GM10248 (cell line): ENCODE measurements at regions not wholly inside any gene's neighbourhood (a gene's known extent, or its start where the extent isn't known, plus 50 kb on each side); places are given as distances from the start of the nearest gene placed in this dataset.

Source experiments
- CTCF ChIA-PET: fragments of 300-600 bp; sonication (Branson Sonifier 250); formaldehyde crosslinking; extraction: SDS; loops from one replicate; lab custom pipeline; 2021; ENCODE audit warnings: antibody characterized with exemption; lab: Yijun Ruan, JAX
- POLR2A ChIA-PET: fragments of 350-650 bp; sonication (Branson Sonifier 250); formaldehyde crosslinking; extraction: SDS; loops from one replicate; lab custom pipeline; 2020; ENCODE audit warnings: antibody characterized with exemption; lab: Yijun Ruan, JAX
- DNase-seq: peaks from one replicate; pipeline ENCODE4 v3.0.0; 2012; ENCODE audit errors: extremely low spot score
- CTCF ChIP-seq: IDR thresholded peaks from 2 replicates; pipeline ENCODE4 v1.5.1; 2012; ENCODE audit warnings: mild to moderate bottlenecking, low read depth; ENCODE audit errors: extremely low read depth, missing control alignments, control extremely low read depth

- CTCF ChIA-PET = no interaction called here
- no peak for DNase-seq
Measured at GRCh38 chr3:76699846-76700245, 340.1 kb upstream of the ROBO2 start.

GRCh38 chr3:76700323-76700722 is 339.6 kb upstream of the ROBO2 start:
- ChIA-PET POLR2A (no interaction called here), CTCF (no interaction called here)
- no peak for TF ChIP-seq CTCF
- DNase-seq = no peak

More at GRCh38 chr3:76699846-76700245, 340.1 kb upstream of the ROBO2 start:
- TF ChIP-seq CTCF = no peak
- POLR2A ChIA-PET = no interaction called here

- ChIA-PET CTCF (no interaction called here), POLR2A (no interaction called here)
- DNase-seq = no peak
- TF ChIP-seq CTCF = no peak
Measured at GRCh38 chr3:76702676-76703075, 337.2 kb upstream of the ROBO2 start.

GRCh38 chr3:76715426-76715825 is 324.5 kb upstream of the ROBO2 start:
- POLR2A ChIA-PET = no interaction called here
- no peak for TF ChIP-seq CTCF
- no peak for DNase-seq
- CTCF ChIA-PET = no interaction called here

GRCh38 chr3:76723366-76723765 is 316.5 kb upstream of the ROBO2 start:
- DNase-seq = no peak
- no peak for TF ChIP-seq CTCF
- ChIA-PET POLR2A (no interaction called here), CTCF (no interaction called here)

- DNase-seq = no peak
- no peak for TF ChIP-seq CTCF
- POLR2A ChIA-PET = no interaction called here
- CTCF ChIA-PET = no interaction called here
Measured at GRCh38 chr3:76724075-76724474, 315.8 kb upstream of the ROBO2 start.

GRCh38 chr3:76724706-76725105 is 315.2 kb upstream of the ROBO2 start:
- POLR2A ChIA-PET = no interaction called here
- no peak for DNase-seq
- no peak for TF ChIP-seq CTCF
- CTCF ChIA-PET = no interaction called here
